Nephron (organoid): ENCODE measurements at regions not wholly inside any gene's neighbourhood (a gene's known extent, or its start where the extent isn't known, plus 50 kb on each side); places are given as distances from the start of the nearest gene placed in this dataset.
"Not testable (repeated sequence)": the region's sequence is repeated elsewhere in the genome, so short reads cannot be mapped to it uniquely, and the experiment has no call there.

Source experiments
- H3K27ac Mint-ChIP-seq, 3 experiments: 2 replicates each; pipeline ENCODE4 v1.8.0; 2020; ENCODE audit warnings: mixed read lengths in 3 of 3, mild to moderate bottlenecking in 2 of 3, moderate library complexity in 1 of 3
- H3K27me3 Mint-ChIP-seq: 2 replicates; pipeline ENCODE4 v1.8.0; 2021; ENCODE audit warnings: low read depth, mild to moderate bottlenecking, moderate library complexity, mixed read lengths
- H3K36me3 Mint-ChIP-seq: 2 replicates; pipeline ENCODE4 v1.8.0; 2020; ENCODE audit warnings: low read depth, mixed read lengths
- H3K4me1 Mint-ChIP-seq: 2 replicates; pipeline ENCODE4 v1.8.0; 2020; ENCODE audit warnings: mixed read lengths
- H3K4me3 Mint-ChIP-seq, 3 experiments: 2 replicates each; pipeline ENCODE4 v1.8.0; 2020; ENCODE audit warnings: mild to moderate bottlenecking in 3 of 3, mixed read lengths in 3 of 3, moderate library complexity in 2 of 3
- H3K9me3 Mint-ChIP-seq: 2 replicates; pipeline ENCODE4 v1.8.0; 2020; ENCODE audit warnings: mixed read lengths
- CTCF ChIP-seq, 3 experiments: fragments of 200-600 bp; sonication (generic); IDR thresholded peaks; one replicate each; pipeline ENCODE4 v1.5.0; 2021; ENCODE audit warnings: antibody characterized with exemption in 3 of 3; ENCODE audit not compliant: unreplicated experiment in 3 of 3

GRCh38 chr4:28296239-28296638 is 1435.6 kb downstream of the STIM2 start:
- Mint-ChIP-seq H3K9me3 (peaks cover 7% of the 10 kb centered on the region), H3K27me3 (no peaks in the 10 kb centered on the region), H3K4me3 (no peak overlapping the region), H3K4me1 (no peaks in the 10 kb centered on the region), H3K36me3 (no peaks in the 10 kb centered on the region), H3K27ac (no peak overlapping the region)
- TF ChIP-seq CTCF (IDR thresholded peaks at IDR 0.05; ENCODE audit: unreplicated experiment in 3 of 3), result no peak

DNA sequence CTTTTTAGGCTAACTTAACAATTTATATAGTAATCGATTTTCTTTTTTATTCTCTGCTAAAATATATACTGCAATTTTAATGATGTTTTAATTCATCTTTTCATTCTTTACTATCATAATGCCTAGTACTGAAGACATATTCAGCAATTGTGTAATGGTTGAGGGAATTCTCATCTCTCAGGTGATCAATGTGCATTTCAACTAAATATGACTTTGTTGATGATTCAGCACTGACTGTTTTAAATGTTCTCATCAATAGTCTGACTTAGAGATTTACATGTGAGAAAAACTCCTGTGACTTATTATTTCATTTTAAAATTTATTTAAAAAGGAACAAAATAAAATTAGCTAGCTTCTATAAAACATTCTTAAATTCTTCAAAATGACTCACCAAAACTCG is 1450.3 kb downstream of the STIM2 start:
- no peak for TF ChIP-seq CTCF (IDR thresholded peaks at IDR 0.05; ENCODE audit: unreplicated experiment in 3 of 3)
- H3K4me3 Mint-ChIP-seq, result no peak overlapping the region
- no peaks in the 10 kb centered on the region for H3K9me3 Mint-ChIP-seq
- H3K27me3 Mint-ChIP-seq, result no peaks in the 10 kb centered on the region
- no peaks in the 10 kb centered on the region for H3K36me3 Mint-ChIP-seq
- H3K4me1 Mint-ChIP-seq, result no peaks in the 10 kb centered on the region
- H3K27ac Mint-ChIP-seq, result no peak overlapping the region

- H3K36me3 Mint-ChIP-seq, H3K27me3 Mint-ChIP-seq, H3K27ac Mint-ChIP-seq, H3K4me3 Mint-ChIP-seq, H3K9me3 Mint-ChIP-seq, H3K4me1 Mint-ChIP-seq: not testable (repeated sequence)
These were observed 1451.9 kb downstream of the STIM2 start for GRCh38 chr4:28312497-28312896.

DNA sequence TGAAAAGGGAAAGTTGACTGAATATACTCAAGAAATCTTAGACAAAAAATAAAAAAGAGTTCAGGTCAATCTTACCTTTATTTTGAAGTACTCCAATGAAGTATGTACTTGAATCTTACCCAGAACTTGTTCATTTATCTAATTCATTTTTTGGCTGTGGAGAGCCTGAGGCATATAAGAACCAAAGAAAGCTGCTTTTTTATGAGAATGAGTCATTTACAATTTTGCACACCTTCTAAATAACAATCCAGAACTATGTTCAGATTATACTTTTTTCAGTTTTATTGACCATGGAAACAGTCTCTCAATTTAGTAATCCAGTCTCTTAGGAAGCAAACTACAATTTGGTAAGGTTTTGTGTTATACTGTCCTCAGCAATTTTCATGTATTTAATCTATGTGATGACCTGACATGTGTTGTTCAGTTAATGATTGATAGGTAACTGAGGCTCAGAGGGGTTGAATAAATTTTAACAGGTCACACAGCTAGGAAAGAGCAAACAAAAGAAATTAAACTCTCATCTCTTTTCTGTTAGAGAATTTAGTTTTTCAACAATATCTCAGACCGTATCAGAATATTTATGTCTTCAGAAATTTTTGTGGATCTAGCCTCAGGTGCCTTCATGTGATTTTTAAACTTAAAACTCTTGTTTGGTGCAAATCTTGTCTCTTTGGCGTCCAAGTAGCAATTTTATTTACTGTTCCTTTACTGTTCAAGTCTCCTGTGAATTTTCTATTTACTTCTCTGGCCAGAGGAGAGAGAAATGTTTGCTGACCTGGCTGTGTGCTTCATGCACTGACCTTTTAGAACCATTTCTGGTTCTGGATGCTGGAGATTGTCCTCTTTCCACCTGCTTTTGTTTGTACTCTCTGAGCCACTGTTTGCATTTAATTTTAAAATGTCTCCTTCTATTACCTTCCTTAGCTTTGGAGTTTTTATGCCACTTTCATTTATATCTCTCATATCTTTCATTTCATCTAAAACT is 1453.4 kb downstream of the STIM2 start:
- H3K9me3 Mint-ChIP-seq, result no peaks in the 10 kb centered on the region
- H3K27ac Mint-ChIP-seq, result no peak overlapping the region
- no peaks in the 10 kb centered on the region for H3K4me1 Mint-ChIP-seq
- TF ChIP-seq CTCF (IDR thresholded peaks at IDR 0.05; ENCODE audit: unreplicated experiment in 3 of 3), result no peak
- H3K36me3 Mint-ChIP-seq, result no peaks in the 10 kb centered on the region
- no peak overlapping the region for H3K4me3 Mint-ChIP-seq
- H3K27me3 Mint-ChIP-seq, result no peaks in the 10 kb centered on the region

DNA sequence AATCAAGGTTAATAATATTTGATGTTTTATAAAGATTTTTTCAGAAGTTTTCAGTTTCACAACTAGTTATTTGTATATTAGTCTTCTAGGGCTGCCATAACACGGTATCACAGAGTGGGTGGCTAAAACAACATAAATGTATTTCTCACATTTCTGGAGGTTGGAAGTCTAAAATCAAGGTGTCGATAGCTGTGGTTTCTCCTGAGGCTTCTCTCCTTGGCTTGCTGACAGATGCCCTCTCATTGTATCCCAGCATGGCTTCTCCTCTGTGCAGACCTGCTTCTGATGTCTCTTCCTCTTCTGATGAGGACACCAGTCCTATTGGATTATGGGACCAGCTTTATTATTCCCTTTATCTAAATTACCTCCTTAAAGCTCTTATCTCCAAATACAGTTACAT is 1456.6 kb downstream of the STIM2 start:
- Mint-ChIP-seq H3K9me3 (no peaks in the 10 kb centered on the region), H3K27ac (no peak overlapping the region), H3K4me3 (no peak overlapping the region), H3K36me3 (no peaks in the 10 kb centered on the region), H3K27me3 (no peaks in the 10 kb centered on the region), H3K4me1 (no peaks in the 10 kb centered on the region)
- no peak for TF ChIP-seq CTCF (IDR thresholded peaks at IDR 0.05; ENCODE audit: unreplicated experiment in 3 of 3)

- H3K27me3 Mint-ChIP-seq, result no peaks in the 10 kb centered on the region
- no peak overlapping the region for H3K27ac Mint-ChIP-seq
These were observed 1473.6 kb downstream of the STIM2 start for GRCh38 chr4:28334249-28334648.

More at GRCh38 chr4:28334249-28334648, 1473.6 kb downstream of the STIM2 start:
- H3K9me3 Mint-ChIP-seq, result no peaks in the 10 kb centered on the region
- no peaks in the 10 kb centered on the region for H3K36me3 Mint-ChIP-seq
- no peak for TF ChIP-seq CTCF (IDR thresholded peaks at IDR 0.05; ENCODE audit: unreplicated experiment in 3 of 3)
- no peak overlapping the region for H3K4me3 Mint-ChIP-seq
- no peaks in the 10 kb centered on the region for H3K4me1 Mint-ChIP-seq
